GM19351 (cell line): ENCODE measurements at regions not wholly inside any gene's neighbourhood (a gene's known extent, or its start where the extent isn't known, plus 50 kb on each side); places are given as distances from the start of the nearest gene placed in this dataset.

Experiments
- ATAC-seq: cut with Tn5 transposase; IDR thresholded peaks from one replicate; pipeline ENCODE4 v1.9.1; 2021; ENCODE audit warnings: mild to moderate bottlenecking, moderate library complexity; ENCODE audit not compliant: unreplicated experiment

- ATAC-seq: no peak
Observed at GRCh38 chr20:22470620-22471026, 113.7 kb downstream of the FOXA2 start.

GRCh38 chr20:22466447-22467171 lies 117.8 kb downstream of the FOXA2 start:
- no peak for ATAC-seq

- ATAC-seq: no peak
Observed at GRCh38 chr20:22465622-22466446, 118.5 kb downstream of the FOXA2 start.

- no peak for ATAC-seq
Observed at GRCh38 chr20:22464312-22465003, 119.9 kb downstream of the FOXA2 start.

DNA sequence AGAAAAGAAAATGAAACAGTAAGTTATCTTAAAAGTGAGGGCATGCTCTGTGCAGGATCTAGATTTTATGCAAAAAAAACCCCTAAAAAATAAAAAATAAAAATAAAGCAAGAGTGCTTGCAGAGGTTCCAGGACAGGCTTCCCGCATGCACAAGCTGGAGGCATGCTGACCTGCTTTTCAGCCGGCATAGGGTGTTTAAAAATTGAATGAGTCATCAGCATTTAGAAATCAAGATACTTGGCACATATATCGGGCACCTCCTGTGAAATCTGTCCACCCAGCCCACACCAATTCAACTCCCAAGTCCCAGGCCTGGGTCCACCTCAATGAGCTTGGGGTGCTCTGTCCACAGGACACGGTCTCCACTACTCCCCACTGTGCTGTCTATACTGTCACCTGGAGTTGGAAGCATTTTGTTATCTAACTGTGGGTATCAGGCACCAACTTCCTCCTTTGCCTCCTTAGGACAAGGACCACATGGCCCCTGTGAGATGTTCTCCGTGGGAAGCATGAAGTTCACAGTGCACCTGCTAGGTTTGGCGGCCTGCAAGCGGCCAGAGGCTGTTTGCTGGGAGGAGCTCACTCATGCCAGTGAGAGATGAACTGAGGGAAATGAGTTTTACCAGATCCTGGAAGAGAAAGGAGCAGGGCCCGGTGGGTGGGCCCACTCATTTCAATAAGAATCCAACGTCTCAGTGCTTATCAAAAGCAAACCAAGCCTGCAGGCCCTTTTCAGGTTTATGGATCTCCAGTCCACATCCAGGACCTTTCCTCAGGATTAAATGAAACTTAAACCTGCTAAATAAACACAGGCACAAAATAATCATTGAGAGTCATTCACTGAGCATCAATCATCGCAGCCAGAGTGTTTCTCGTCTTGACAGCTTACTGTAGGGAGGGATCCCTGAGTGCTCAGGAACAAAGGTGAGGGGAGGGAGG lies 121.1 kb downstream of the FOXA2 start:
- no peak for ATAC-seq

- ATAC-seq: no peak
Observed at GRCh38 chr20:22460803-22461202, 123.6 kb downstream of the FOXA2 start.

DNA sequence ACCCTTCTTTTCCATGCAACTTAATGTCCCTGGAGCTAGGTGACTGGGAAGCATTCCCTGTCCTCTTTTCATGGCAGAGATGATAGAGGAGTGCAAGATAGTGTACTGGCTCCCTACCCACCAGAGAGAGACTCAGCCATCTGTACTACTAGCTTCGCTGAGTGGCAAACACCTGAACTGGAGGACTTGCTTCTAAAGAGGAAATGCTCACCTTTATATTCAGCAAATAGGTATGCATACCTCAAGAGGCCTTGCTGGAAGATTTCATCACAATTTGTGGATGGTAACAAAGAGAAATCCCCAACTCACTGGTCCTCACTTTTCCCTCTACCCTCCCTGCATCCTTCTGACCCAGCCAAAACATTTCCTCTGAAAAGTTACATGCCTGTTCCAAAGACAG lies 124.1 kb downstream of the FOXA2 start:
- ATAC-seq: no peak

DNA sequence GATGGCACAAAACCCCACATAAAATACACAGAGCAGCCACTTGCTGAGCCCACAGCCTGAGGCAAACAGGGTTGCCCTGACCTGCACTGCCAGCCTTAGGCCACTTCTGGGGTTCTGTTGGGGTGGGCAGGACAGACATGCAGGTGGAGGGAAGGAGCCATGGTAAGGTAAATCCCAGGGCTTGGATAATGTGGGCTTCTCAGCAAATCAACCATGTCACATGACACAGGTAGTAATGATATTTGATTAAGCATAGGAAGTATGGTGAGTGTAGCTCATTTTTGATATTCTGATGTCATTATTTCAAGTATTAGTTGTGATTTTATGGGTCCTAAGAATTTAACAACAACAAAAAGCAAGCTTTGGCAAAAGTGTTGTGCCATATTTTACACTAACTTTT lies 124.6 kb downstream of the FOXA2 start:
- no peak for ATAC-seq

DNA sequence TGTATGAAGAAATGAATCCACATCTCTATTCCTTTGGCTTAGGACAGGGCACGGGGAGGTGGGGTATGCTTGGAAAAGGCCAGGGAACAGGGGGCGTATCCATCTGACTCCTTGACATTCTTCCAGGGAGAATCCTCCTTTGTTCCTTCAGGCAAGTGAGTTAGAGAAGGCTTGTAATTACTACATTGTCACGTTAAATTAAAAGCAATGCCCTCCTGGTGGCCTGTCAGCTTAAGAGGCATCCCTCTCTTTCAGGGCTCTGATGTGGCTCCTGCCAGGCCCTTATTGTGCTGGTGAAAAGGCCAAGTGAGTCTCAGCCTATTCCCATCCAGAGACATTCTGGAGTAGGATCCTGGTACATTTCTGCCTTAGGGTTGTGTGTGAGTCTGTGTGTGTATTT lies 128.3 kb downstream of the FOXA2 start:
- no peak for ATAC-seq

DNA sequence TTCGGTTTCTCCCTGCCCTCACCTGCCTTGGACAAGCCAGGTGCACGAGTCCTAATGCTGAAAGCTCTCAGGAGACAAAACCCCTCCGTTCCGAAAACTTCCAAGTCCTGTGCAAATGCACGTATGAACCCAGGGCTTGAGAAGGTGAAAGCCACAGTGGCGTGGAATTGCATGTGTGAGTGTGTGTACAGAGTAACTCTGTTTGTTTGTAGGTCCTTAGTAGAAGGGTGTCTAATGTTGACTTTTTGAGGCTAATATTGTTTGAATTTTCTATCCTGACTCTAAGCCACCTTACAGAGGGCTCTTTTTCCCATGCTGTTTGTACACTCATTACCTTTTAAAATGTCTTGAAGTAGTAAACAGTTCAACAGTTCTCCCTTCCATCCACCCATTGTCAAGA lies 129.1 kb downstream of the FOXA2 start:
- no peak for ATAC-seq

GRCh38 chr20:22453244-22454080 lies 130.9 kb downstream of the FOXA2 start:
- no peak for ATAC-seq

- ATAC-seq: no peak
Observed at GRCh38 chr20:22452442-22453011, 131.8 kb downstream of the FOXA2 start.

GRCh38 chr20:22450537-22450936 lies 133.8 kb downstream of the FOXA2 start:
- no peak for ATAC-seq

GRCh38 chr20:22449188-22449973 lies 135.0 kb downstream of the FOXA2 start:
- ATAC-seq: no peak

- ATAC-seq: no peak
Observed at GRCh38 chr20:22447447-22447778, 137.0 kb downstream of the FOXA2 start.

DNA sequence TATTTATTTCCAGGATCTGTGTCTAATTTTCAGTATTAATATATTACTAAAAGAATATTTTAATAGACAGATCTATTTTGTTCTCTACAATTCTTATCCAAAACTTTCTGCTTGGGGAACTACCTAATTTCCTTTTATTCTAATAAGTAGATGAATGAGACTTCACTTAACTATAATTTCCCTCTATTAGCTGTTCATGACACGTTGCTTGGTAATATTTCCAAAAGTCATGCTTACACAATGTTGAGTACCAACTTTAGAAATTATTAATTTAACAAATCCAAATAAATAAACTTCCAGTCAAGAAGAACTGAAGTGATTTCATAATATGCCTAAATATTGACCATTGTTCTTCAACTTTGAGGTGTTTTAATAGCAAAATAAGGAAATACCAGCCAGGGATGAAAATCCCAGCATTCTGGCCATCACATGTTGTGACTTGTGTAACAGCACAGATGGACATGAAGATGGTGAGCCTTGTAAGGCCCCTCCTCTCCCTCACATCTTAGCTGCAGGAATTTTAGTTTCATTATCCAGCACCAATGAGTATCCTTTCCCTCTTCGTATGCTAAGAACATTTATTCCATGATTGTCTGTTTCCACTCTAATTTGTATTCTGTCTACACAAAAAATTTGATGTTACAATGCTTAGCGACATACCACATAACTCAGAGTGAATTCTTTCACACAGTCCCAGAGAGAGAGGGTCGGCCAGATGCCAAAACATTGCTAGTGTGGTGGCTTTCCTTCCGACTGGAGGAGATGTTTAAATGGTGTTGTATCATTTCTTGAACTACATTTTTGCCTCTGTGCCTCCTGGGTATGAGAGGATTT lies 137.5 kb downstream of the FOXA2 start:
- no peak for ATAC-seq

DNA sequence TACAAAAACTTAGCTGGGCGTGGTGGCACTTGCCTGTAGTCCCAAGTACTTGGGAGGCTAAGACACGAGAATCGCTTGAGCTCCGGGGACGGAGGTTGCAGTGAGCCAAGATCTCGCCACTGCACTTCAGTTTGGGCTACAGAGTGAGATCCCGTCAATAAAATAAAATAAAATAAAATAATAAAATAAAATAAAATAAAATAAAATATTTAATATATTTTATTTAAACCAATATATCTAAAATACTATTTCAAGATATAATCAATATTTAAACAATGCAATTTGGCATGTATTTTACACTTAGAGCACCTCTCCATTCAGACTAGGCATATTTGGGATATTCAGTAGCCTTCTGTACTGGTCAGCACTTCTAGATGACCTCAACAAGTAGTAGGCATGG lies 142.1 kb downstream of the FOXA2 start:
- no peak for ATAC-seq

GRCh38 chr20:22438926-22439325 lies 145.4 kb downstream of the FOXA2 start:
- no peak for ATAC-seq
